AG09309 (cell line): ENCODE measurements at regions not wholly inside any gene's neighbourhood (a gene's known extent, or its start where the extent isn't known, plus 50 kb on each side); places are given as distances from the start of the nearest gene placed in this dataset.

Experiments
- DNase-seq: peaks from one replicate; pipeline ENCODE4 v3.0.0-alpha.2; 2010; ENCODE audit warnings: low read depth
- H3K4me3 ChIP-seq: 2 replicates; pipeline ENCODE4 v1.5.1; 2011; ENCODE audit warnings: mild to moderate bottlenecking, low read depth, low read length, moderate library complexity; ENCODE audit not compliant: control insufficient read depth
- CTCF ChIP-seq: IDR thresholded peaks from 2 replicates; pipeline ENCODE4 v1.5.1; 2011; ENCODE audit warnings: mild to moderate bottlenecking, low read depth, low read length, inconsistent platforms; ENCODE audit not compliant: insufficient read depth, control insufficient read depth; ENCODE audit errors: missing control alignments

DNA sequence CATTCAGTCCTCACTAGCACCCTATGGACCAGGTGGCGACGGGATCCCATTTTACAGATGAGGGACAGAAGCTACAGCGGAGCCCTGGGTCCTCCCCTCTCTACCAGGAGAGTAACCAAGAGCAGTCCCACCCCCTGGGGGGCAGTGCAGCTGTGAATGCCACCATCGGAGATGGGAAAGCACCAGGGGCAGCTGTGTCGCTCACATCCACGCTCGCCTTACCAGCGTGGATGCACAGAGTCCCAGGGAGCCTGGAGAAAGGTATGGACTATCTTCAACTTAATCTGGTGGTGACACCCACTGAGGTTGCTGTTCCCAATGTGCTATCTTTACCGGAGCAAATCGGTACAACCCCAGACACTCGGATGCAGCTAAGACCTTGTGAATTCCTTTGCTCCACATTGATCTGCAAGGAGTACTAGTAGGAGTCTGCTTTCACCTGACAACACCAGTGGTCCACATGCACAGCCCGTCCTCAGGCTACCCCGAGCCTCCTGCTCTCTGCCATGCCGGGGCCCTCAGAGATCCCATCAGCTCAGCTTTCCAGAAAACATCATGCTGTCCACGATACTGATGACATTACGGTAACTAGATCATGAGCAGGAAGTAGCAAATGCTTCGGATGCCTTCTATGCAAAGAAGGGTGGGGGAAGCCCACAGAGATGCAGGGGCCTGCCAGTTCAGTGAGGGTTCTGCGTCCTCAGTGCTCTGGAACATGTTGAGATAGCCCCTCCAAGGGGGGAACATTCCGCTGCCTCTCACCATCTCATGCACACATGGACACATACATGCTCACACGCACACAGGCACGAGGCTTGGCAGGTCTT, 126.0 kb downstream of the CTTN start:
- TF ChIP-seq CTCF = no peak
- H3K4me3 ChIP-seq = no peak overlapping the region
- no peak for DNase-seq

DNA sequence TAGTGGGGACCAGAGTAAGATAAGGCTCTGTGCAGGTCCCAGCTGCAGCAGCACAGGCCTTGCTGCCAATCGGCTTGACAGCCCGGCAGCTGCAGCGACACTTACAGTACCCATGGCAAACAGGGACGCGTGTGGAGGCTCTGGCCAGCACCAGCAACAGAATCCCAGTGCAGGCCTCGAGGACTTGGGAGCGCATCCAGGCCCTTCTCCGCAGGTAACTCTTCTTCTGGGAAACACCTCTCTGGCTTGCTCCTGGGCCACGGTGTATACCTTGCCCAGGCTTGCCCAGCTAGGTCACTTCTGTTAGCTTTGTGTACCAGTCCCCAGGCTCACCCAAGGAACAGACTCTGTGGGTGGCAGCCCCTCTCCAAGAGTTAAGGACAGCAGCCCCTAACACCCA, 126.7 kb downstream of the CTTN start:
- no peak for TF ChIP-seq CTCF
- DNase-seq = no peak
- no peak overlapping the region for H3K4me3 ChIP-seq

DNA sequence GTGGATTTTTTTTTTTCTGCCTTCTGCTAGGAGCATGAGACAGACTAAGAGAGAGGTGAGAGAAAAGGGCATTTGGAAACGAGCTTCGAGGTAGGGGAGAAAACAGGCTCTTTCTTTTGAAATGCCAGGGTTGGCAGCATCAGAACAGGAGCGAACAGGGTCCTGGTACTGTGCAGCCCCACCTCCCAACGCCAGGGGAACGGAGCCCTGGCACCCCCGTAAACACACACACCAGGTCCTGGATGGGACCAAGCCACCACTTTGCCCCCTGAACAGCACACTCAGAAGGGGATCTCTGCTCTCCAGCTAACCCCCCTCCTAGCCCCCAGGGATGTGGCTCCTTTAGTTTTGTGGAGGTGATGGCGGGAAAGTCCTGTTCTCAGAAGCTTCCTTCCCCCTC, 127.1 kb downstream of the CTTN start:
- H3K4me3 ChIP-seq = no peak overlapping the region
- DNase-seq = no peak
- TF ChIP-seq CTCF = no peak

DNA sequence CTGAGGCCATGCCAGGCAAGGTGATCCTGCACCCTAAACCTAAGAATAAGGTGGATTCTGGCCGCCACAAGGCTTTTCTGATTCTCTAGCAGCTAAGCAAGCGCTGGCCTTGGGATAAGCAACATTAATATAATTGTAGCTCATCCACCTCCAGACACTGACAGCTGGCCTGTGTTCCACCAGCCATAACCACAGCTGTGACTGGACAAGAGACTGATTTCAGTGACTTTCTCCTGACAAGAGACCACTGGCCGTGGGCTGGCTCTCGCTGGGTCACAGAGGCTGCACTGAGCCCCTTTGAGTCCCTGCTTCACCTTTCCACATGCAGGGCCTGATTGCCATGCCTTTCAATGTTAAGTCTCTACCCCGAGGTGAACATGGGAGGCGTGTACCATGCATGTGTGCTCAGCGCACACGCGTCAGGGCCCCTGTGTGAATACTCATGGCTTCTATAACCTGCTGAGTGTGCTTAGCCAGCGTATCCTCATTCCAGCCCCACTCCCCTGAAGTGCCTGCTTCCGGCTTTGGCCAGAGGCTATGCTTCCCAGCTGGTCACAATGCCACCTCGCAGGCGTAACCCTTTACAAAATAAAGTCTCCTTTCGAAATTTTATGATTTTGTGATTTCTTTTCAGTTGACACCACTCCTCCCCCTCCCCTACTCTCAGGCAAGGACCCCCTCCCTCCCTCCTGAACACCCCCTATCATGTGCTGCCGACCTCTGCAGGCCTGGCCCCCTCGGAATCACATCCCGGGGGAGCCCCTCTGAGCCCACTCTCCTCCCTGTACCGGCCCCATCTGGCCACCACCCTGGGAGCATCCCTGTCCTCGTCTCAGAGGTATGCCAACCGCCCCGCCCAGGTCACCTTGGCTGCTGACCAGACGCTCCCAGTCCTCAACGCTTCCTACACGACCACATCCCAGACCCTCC, 128.1 kb downstream of the CTTN start:
- no peak for DNase-seq
- no peak for TF ChIP-seq CTCF
- no peak overlapping the region for H3K4me3 ChIP-seq

- H3K4me3 ChIP-seq = no peak overlapping the region
- no peak for TF ChIP-seq CTCF
- DNase-seq = no peak
Observed at GRCh38 chr11:70527046-70527395, 128.7 kb downstream of the CTTN start.

GRCh38 chr11:70527429-70528045, 129.2 kb downstream of the CTTN start:
- no peak for TF ChIP-seq CTCF
- H3K4me3 ChIP-seq = no peak overlapping the region

More at GRCh38 chr11:70527429-70528045, 129.2 kb downstream of the CTTN start:
- DNase-seq = no peak
